GM12865 (cell line): ENCODE measurements at regions not wholly inside any gene's neighbourhood (a gene's known extent, or its start where the extent isn't known, plus 50 kb on each side); places are given as distances from the start of the nearest gene placed in this dataset.
"Not testable (repeated sequence)": the region's sequence is repeated elsewhere in the genome, so short reads cannot be mapped to it uniquely, and the experiment has no call there.

ENCODE experiments used
- DNase-seq: peaks from one replicate; pipeline ENCODE4 v3.0.0; 2010; ENCODE audit warnings: low read depth
- H3K4me3 ChIP-seq: 2 replicates; pipeline ENCODE4 v1.5.1; 2011; ENCODE audit warnings: mild to moderate bottlenecking, low read depth, low read length, control low read depth
- CTCF ChIP-seq: IDR thresholded peaks from 2 replicates; pipeline ENCODE4 v1.5.1; 2011; ENCODE audit warnings: low read length, control low read depth, low read depth, inconsistent platforms; ENCODE audit not compliant: insufficient read depth; ENCODE audit errors: missing control alignments

- no peak for DNase-seq
- H3K4me3 ChIP-seq, result no peak overlapping the region
- TF ChIP-seq CTCF, result no peak
Measured at GRCh38 chr1:187696073-187696472, 867.3 kb downstream of the PLA2G4A start.

GRCh38 chr1:187703138-187704130 lies 874.7 kb downstream of the PLA2G4A start:
- H3K4me3 ChIP-seq, DNase-seq: not testable (repeated sequence)

GRCh38 chr1:187714470-187714869 lies 885.7 kb downstream of the PLA2G4A start:
- DNase-seq, result no peak
- H3K4me3 ChIP-seq, result no peak overlapping the region
- no peak for TF ChIP-seq CTCF

- no peak for DNase-seq
- no peak overlapping the region for H3K4me3 ChIP-seq
- no peak for TF ChIP-seq CTCF
Measured at GRCh38 chr1:187715483-187715882, 886.7 kb downstream of the PLA2G4A start.

- H3K4me3 ChIP-seq, result no peak overlapping the region
- TF ChIP-seq CTCF, result no peak
- no peak for DNase-seq
Measured at GRCh38 chr1:187716160-187716559, 887.4 kb downstream of the PLA2G4A start.

GRCh38 chr1:187718527-187718926 lies 889.8 kb downstream of the PLA2G4A start:
- no peak for TF ChIP-seq CTCF
- H3K4me3 ChIP-seq, result no peak overlapping the region
- no peak for DNase-seq

GRCh38 chr1:187721216-187721615 lies 892.5 kb downstream of the PLA2G4A start:
- DNase-seq, result no peak
- H3K4me3 ChIP-seq, result no peak overlapping the region
- TF ChIP-seq CTCF, result no peak
